Activated B cell treated with CpG ODN at 0.5 μM for 24 hours (primary cell): ENCODE measurements at regions not wholly inside any gene's neighbourhood (a gene's known extent, or its start where the extent isn't known, plus 50 kb on each side); places are given as distances from the start of the nearest gene placed in this dataset.

Source experiments
- ATAC-seq: fragments of 200-7000 bp; cut with Tn5 transposase; one replicate; pipeline ENCODE4 v1.10.0; 2021; ENCODE audit warnings: low read depth, mild to moderate bottlenecking, moderate library complexity
- CTCF ChIA-PET: fragments of 350-600 bp; sonication (Branson Sonifier 250); formaldehyde crosslinking; loops from one replicate; lab custom pipeline; 2021; ENCODE audit warnings: antibody characterized with exemption; lab: Charles Lee
- POLR2A ChIA-PET: fragments of 350-600 bp; sonication (Branson Sonifier 250); formaldehyde crosslinking; loops from one replicate; lab custom pipeline; 2021; ENCODE audit warnings: antibody characterized with exemption; lab: Charles Lee
- DNase-seq: peaks from one replicate; pipeline ENCODE4 v3.0.0; 2022
- H3K27ac Mint-ChIP-seq: one replicate; pipeline ENCODE4 v1.8.0; 2020; ENCODE audit warnings: mixed read lengths
- H3K27me3 Mint-ChIP-seq: one replicate; pipeline ENCODE4 v1.8.0; 2021; ENCODE audit warnings: mixed read lengths
- H3K36me3 Mint-ChIP-seq: one replicate; pipeline ENCODE4 v1.8.0; 2021; ENCODE audit warnings: low read depth, mixed read lengths
- H3K4me1 Mint-ChIP-seq: one replicate; pipeline ENCODE4 v1.8.0; 2021; ENCODE audit warnings: mixed read lengths
- H3K4me3 Mint-ChIP-seq: one replicate; pipeline ENCODE4 v1.8.0; 2020; ENCODE audit warnings: mild to moderate bottlenecking, mixed read lengths
- H3K9me3 Mint-ChIP-seq: one replicate; pipeline ENCODE4 v1.8.0; 2020; ENCODE audit warnings: mixed read lengths
- CTCF ChIP-seq: fragments of 200-600 bp; IDR thresholded peaks from one replicate; pipeline ENCODE4 v1.8.0; 2022; ENCODE audit warnings: antibody characterized with exemption, mild to moderate bottlenecking
- intact Hi-C: fragments of 100-400 bp; cut with micrococcal nuclease; formaldehyde crosslinking; loops from one replicate; pipeline ENCODE4 v1.15.1; 2024

GRCh38 chr3:64331605-64332004, 106.3 kb upstream of the PRICKLE2 start:
- Mint-ChIP-seq H3K4me1 (no peaks in the 10 kb centered on the region), H3K4me3 (no peak overlapping the region), H3K36me3 (no peaks in the 10 kb centered on the region), H3K27ac (no peak overlapping the region), H3K9me3 (no peaks in the 10 kb centered on the region), H3K27me3 (no peaks in the 10 kb centered on the region)
- ATAC-seq = no peak
- no peak for DNase-seq
- ChIA-PET POLR2A (no interaction called here), CTCF (no interaction called here)
- intact Hi-C loops = no loop called here
- TF ChIP-seq CTCF = no peak

- Mint-ChIP-seq H3K4me1 (no peaks in the 10 kb centered on the region), H3K27ac (no peak overlapping the region), H3K36me3 (no peaks in the 10 kb centered on the region), H3K27me3 (no peaks in the 10 kb centered on the region), H3K9me3 (no peaks in the 10 kb centered on the region), H3K4me3 (no peak overlapping the region)
- no peak for ATAC-seq
- CTCF ChIA-PET = no interaction called here
- intact Hi-C loops = no loop called here
- no peak for TF ChIP-seq CTCF
- POLR2A ChIA-PET = no interaction called here
- no peak for DNase-seq
Observed at GRCh38 chr3:64329037-64329436, 103.8 kb upstream of the PRICKLE2 start.

- no peak overlapping the region for H3K4me3 Mint-ChIP-seq
Observed at GRCh38 chr3:64327100-64327804, 102.0 kb upstream of the PRICKLE2 start.

GRCh38 chr3:64321747-64322146, 96.5 kb upstream of the PRICKLE2 start:
- DNase-seq (no peak), ATAC-seq (no peak)
- ChIA-PET POLR2A (no interaction called here), CTCF (no interaction called here)
- intact Hi-C loops = no loop called here
- Mint-ChIP-seq H3K36me3 (no peaks in the 10 kb centered on the region), H3K4me1 (no peaks in the 10 kb centered on the region), H3K27me3 (no peaks in the 10 kb centered on the region), H3K4me3 (no peak overlapping the region), H3K9me3 (no peaks in the 10 kb centered on the region), H3K27ac (no peak overlapping the region)
- no peak for TF ChIP-seq CTCF

More at GRCh38 chr3:64327100-64327804, 102.0 kb upstream of the PRICKLE2 start:
- intact Hi-C loops = no loop called here
- no peak for TF ChIP-seq CTCF
- Mint-ChIP-seq H3K36me3 (no peaks in the 10 kb centered on the region), H3K27me3 (no peaks in the 10 kb centered on the region), H3K27ac (no peak overlapping the region), H3K9me3 (no peaks in the 10 kb centered on the region), H3K4me1 (no peaks in the 10 kb centered on the region)
- ChIA-PET POLR2A (no interaction called here), CTCF (no interaction called here)
- DNase-seq (no peak), ATAC-seq (no peak)

GRCh38 chr3:64319391-64319790, 94.1 kb upstream of the PRICKLE2 start:
- intact Hi-C loops = no loop called here
- Mint-ChIP-seq H3K27ac (no peak overlapping the region), H3K36me3 (no peaks in the 10 kb centered on the region), H3K4me3 (no peak overlapping the region), H3K9me3 (no peaks in the 10 kb centered on the region), H3K27me3 (no peaks in the 10 kb centered on the region), H3K4me1 (no peaks in the 10 kb centered on the region)
- no peak for DNase-seq
- ATAC-seq = no peak
- TF ChIP-seq CTCF = no peak
- ChIA-PET CTCF (no interaction called here), POLR2A (no interaction called here)
